ENCODE measurements at regions not wholly inside any gene's neighbourhood (a gene's known extent, or its start where the extent isn't known, plus 50 kb on each side); places are given as distances from the start of the nearest gene placed in this dataset.
A peak's percentile ranks its signal among the peaks of the same experiment; 100 is the strongest.

GRCh38 chr18:29664278-29665036, 1378.1 kb downstream of the DSC3 start:
- no peak overlapping the region for H3K4me3 ChIP-seq (ENCODE audit: low read length)
- no peak for TF ChIP-seq CTCF (IDR thresholded peaks at IDR 0.05; ENCODE audit: insufficient read depth, low read depth, low read length, missing control alignments)
- DNase-seq (ENCODE audit: low read depth): peak; percentile 53

GRCh38 chr18:29661924-29662323, 1380.6 kb downstream of the DSC3 start:
- H3K4me3 ChIP-seq (ENCODE audit: low read length): no peak overlapping the region
- TF ChIP-seq CTCF (IDR thresholded peaks at IDR 0.05; ENCODE audit: insufficient read depth, low read depth, low read length, missing control alignments): no peak

GRCh38 chr18:29660777-29661176, 1381.8 kb downstream of the DSC3 start:
- DNase-seq (ENCODE audit: low read depth): no peak
- no peak overlapping the region for H3K4me3 ChIP-seq (ENCODE audit: low read length)
- TF ChIP-seq CTCF (IDR thresholded peaks at IDR 0.05; ENCODE audit: insufficient read depth, low read depth, low read length, missing control alignments): no peak

More at GRCh38 chr18:29661924-29662323, 1380.6 kb downstream of the DSC3 start:
- no peak for DNase-seq (ENCODE audit: low read depth)

- DNase-seq (ENCODE audit: low read depth): no peak
- H3K4me3 ChIP-seq (ENCODE audit: low read length): no peak overlapping the region
- no peak for TF ChIP-seq CTCF (IDR thresholded peaks at IDR 0.05; ENCODE audit: insufficient read depth, low read depth, low read length, missing control alignments)
Observed at GRCh38 chr18:29653671-29654215, 1388.8 kb downstream of the DSC3 start.

GRCh38 chr18:29652797-29653196, 1389.7 kb downstream of the DSC3 start:
- H3K4me3 ChIP-seq (ENCODE audit: low read length): no peak overlapping the region
- peak; percentile 37 for DNase-seq (ENCODE audit: low read depth)
- no peak for TF ChIP-seq CTCF (IDR thresholded peaks at IDR 0.05; ENCODE audit: insufficient read depth, low read depth, low read length, missing control alignments)

- DNase-seq (ENCODE audit: low read depth): peak; percentile 88
- TF ChIP-seq CTCF (IDR thresholded peaks at IDR 0.05; ENCODE audit: insufficient read depth, low read depth, low read length, missing control alignments): no peak
- no peak overlapping the region for H3K4me3 ChIP-seq (ENCODE audit: low read length)
Observed at GRCh38 chr18:29651122-29651680, 1391.3 kb downstream of the DSC3 start.
